ENCODE measurements at regions not wholly inside any gene's neighbourhood (a gene's known extent, or its start where the extent isn't known, plus 50 kb on each side); places are given as distances from the start of the nearest gene placed in this dataset.

DNA sequence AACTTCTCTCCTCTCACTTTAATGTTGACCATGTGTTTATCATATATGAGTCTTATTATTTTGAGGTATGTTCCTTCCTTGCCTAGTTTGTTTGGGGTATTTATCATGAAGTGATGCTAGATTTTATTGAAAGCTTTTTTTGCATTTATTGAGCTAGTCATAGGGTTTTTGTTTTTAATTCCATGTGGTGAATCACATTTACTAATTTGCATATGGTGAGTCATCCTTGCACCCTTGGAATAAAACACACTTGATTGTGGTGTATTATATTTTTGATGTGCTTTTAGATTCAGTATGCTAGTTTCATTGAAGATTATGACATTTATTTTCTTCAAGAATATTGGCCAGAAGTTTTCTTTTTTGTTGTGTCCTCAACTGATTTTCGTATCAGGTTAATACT lies 464.6 kb downstream of the PCDH18 start:
- no peak for DNase-seq

DNA sequence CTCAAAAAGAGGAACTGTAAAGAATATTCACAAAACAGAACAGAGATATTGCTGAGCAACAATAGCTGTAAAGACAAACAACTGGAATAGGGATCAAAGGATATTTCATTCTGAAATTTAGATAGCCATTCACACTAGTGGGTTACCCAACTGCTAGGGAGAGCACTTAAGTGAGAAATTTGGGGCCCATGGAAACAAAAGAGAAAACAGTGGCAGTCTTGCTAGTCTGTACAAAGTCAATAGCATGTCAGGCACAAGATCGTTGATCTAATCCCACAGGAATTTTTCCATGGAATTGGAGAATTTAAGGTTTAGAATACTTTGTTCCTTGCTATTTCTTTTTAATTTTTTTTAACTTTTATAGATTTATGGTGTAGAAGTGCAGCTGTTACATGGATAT lies 467.0 kb downstream of the PCDH18 start:
- DNase-seq: no peak

DNA sequence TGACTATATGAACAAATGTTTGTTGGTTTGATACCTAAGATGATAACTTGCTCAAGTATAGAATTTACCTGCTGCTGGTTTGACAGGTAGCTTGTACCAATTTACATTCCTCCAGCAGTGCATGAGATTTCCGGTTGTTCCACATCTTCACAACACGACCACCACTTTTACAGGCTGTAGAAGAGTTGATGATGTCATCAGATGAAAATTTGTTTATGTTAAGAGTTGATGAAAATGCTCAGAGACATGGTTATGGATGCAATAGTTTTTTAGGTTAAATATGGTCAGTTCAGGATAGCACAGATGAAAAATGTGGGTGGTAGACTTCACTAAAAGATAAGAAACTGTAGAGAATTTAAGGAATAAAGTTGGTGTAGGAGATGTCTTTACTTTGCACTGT lies 468.3 kb downstream of the PCDH18 start:
- DNase-seq: no peak

DNA sequence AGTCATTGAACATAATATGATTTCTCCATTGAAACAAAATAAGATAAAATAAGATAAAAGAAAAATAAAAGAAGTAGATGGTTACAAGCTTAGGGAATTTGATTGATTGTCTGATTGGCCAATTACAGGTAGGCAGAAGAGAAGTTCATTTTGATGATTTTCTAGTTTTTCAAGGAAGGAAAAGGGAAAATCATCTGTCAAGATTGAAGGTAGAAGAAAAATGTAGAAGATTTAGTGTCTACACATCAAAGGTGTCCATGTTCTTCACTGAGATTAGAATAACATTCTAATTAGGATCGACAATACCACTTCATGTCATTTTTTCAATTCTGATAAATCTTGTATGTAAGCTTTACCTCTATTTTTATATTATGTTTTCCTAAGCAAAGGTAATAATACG lies 489.1 kb downstream of the PCDH18 start:
- DNase-seq: no peak

DNA sequence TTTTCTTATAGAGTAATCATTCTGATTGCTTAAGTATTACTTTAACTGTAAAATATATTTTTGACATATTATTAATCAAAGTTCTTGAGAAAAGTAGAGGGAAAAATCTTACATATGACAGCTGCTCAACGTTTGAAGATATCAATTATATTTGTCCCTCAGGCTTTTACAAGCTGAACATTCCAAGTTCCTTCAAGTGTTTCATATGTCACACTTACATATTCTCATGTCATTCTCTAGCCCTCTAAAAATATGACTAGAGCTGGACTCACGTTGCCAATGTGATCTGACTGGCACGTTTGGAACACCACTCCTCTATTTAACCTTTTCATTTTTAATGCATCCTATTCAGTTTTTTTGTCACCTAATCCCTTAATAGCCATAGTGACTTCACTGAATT lies 492.9 kb downstream of the PCDH18 start:
- DNase-seq: no peak

DNA sequence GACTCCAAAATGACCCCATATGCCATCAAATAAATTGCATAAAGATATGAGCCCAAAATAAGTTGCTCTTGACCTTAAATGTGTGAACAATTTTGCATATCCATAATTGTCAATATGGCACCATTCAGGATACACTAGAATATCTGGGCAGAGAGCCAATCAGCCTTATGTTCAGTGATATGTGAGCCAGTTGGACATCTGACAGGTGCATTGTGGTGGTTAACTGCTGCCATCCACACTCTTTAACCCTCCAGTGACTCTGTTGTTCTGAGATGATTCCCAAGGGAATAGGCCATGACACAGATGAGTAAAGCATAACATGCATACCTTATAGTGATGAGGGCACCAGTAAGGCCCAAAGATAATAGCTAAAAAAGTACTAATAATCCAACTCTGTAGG lies 500.1 kb downstream of the PCDH18 start:
- DNase-seq: no peak

DNA sequence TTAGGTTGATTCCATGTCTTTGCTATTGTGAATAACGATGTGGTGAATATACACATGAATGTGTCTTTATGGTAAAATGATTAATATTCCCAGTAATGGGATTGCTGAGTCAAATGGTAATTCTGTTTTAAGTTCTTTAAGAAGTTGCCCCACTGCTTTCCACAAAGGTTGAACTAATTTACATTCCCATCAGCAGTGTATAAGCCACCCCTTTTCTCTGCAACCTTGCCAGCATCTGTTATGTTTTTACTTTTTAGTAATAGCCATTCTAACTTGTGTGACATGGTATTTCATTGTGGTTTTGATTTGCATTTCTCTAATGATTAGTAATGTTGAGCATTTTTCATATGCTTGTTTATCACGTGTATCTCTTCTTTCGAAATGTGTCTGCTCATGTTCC lies 503.3 kb downstream of the PCDH18 start:
- no peak for DNase-seq

DNA sequence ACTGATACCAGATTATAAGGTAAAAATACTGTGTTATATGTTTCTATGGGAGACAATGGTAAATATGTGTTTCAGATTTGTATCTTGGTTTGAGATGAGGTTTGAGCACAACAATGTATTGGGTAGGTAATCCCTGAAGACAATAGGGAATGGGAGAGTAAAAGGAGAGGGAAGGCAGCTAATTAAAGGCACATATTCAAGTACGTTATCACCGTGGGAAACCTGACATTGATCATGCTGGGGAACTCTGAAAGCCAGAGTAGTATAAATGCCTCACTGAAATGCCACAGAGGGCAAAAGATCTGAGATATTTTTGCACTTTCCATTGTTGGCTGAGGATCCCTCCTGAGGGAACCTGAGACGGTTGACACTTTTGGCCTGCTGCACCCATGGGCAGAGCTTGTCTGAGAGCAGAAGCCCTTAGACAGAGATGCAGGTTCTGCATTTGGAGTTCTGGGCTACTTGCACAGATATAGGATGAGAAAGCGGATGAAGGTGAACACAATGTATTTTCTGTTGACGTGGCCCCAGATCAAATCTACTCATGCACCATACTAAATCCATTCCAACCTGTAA lies 506.7 kb downstream of the PCDH18 start:
- DNase-seq: no peak

DNA sequence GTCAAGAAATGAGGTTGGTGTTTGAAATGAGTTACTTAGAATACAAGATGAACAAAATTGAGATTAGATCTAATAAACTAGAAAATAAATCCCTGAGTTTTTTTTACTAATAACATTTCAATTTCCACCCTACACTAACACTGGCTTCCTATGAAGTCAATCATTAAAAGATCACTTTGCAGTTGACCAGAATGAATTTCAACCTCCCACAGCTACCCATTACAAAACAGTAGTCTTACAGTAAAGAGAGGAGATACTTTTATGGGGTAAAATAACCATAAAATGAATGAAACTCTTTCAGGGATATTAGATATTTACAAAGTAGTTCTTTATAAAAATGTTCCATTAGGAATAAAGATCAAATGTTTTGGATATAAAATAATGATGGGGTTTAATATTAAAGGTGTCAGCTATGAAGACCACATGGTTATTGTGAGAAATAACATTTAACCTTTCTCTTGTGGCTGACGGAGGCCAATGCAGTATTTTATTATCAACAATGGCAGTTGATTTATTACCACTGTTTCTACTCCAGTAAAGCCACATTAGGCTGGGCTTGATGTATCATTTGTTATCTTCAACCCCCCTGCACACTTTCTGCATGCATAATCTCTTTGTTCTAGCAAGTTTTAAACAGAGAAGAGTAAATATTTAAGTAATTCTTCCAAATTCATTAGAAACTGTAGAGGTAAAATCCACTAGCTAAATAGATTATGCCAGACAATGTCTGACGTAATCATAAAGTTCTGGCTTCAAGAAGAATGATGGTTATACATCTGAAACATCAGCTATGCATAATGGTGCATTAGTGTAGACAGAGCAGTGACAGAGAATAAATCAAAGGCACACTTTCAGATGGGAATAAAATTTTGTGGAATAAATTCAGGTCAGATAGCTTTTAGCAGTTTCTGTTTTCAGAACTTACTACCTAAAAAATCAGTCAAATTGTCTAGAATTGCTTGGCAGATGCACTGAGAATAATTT lies 516.6 kb downstream of the PCDH18 start:
- no peak for DNase-seq

DNA sequence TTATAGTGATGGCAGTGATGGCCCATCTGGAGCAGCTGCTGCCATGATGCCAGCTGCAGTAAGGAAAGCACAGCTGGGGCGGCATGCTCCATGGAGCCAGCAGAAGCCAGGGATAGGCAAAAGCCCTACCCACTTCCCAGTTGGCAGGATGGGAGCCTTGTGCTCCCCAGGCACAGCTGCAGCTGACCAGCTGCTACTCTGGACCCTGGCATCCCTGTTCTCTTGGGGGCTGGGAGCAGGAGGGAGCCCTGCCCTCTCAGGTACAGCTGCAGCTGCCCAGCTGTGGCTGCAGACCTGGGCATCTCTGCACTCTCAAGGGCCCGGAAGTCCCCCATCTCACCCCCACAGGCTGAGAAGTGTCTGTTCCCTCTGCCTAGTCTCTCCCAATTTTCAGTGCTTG lies 531.9 kb downstream of the PCDH18 start:
- DNase-seq: no peak

DNA sequence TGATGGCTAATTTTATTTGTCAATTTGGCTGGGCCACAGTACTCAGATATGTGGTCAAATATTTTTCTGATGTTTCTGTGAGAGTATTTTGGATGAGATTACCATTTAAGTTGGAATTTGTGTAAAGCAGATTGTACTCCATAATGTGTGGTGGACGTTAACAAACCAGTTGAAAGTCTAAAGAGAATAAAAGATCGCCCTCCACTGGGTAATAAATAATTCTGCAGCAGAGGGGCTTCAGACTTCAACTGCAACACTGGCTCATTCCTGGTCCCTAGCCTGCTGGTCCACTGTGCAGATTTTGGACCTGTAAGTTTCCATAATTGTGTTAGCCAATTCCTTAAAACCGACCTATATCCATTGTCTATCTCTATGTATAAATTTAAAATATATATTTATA lies 540.3 kb downstream of the PCDH18 start:
- DNase-seq: no peak

DNA sequence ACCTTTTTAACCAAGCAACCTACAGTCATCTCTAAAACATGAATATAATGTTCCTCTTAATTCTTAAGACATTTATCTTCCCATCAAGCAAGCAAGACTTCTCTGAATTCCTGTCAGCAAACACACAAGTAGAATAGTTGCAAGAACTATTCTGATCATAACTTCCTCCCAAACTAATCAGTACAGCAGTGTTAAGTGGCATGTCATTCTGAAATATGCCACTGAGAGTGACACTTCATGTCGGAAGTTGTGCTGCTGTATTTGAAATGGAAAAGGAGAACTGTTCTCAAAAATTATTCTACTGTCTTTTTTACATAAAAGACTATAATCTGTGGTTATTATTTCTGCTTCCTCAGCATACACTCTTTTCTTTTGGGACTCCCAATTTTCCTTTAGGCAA lies 546.6 kb downstream of the PCDH18 start:
- no peak for DNase-seq

DNA sequence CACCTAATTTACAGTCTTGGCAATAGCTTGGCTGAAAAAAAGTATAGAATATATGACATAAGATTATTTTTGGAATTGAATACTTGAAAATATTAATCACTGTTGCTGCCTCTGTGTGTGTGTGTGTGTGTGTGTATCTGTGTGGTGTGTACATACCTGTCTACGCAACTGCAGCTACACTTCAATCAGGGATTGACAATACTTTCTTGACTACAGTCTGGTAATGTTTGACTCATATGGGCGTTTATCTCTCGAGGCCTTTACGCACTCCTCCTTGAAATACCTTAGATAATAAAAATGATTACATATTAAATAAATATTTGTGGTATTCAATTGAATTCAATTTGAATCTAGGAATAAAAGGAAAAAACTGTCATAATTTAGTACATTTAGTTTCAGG lies 565.2 kb downstream of the PCDH18 start:
- no peak for DNase-seq

DNA sequence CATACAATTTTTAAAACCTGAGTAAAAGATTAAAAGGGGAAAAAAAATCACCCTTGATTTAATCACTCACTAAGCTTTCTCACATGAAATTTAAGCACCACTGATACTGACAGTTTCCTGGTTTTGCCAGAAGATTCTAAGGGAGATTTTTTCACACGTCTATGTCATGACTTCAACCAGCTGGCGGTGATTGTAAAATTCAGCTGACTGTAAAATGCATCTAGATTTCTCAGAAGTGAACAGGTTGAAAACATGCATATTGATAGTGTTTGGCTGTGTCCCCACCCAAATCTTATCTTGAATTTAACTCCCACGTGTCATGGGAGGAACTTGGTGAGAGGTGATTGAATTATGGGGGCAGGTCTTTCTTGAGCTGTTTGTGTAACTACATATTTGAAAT lies 566.8 kb downstream of the PCDH18 start:
- DNase-seq: no peak

DNA sequence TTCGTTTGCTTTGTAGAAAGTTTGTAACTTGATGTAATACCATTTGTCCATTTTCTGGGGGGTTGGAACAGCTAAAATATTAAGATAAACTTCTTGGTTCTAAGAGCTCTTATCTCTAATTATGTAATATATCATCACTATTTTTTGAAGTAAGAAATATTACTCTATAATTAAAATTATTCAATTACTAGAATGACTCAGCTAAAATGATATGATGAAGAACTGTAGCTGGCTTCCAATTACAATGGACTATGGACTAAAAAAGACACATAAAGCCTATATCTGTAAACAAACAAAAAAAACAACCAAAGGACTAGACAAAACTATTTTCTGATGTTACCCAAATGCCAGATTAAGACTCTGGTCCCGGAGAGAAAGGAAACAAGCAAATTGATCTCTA lies 569.4 kb downstream of the PCDH18 start:
- DNase-seq: no peak

DNA sequence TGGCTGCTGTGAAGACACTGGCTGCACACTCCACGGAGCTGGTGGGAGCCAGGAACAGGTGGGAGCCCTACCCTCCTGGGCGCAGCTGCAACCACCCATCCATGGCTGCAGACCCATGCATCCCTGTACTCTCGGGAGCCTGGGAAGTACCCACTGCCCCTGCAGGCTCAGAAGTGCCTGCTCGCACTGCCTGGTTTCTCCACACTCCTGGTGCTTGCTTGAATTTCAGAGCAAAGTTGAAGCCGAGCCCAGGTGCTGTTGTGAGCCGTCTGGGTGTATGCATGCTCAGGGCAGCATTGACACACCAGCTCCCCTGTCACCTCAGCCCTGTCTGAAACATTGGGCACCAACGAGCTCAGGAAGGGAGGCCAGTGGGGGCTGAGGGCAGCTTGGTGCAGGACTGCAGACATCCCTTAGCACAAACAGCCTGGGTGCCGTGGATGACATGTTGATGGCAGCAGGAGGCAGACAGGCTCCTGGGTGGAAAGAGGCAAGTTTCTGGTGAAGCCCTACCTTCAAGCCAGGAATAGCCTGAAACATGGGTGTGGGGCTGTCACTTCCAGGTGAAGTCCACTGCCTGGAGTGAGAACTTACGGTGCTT lies 585.9 kb downstream of the PCDH18 start:
- no peak for DNase-seq

DNA sequence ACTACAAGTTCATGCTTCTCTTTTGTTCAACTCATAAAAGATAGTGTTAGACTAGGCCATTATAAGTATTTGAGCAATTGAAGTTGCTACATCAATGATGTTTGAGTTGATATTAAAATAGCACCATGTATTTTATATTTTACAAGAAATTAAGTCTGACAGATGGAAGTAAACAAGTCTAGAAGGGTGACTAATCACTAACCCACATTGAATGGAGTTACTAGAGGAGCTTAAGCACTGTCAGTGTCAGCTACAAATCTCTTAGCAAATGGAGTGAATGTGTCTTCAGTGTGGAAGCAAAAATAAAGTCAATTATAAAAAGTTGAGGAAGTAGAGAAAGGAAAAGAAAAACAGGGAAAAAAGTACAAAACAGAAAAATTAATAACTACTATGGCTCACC lies 592.5 kb downstream of the PCDH18 start:
- DNase-seq: no peak

DNA sequence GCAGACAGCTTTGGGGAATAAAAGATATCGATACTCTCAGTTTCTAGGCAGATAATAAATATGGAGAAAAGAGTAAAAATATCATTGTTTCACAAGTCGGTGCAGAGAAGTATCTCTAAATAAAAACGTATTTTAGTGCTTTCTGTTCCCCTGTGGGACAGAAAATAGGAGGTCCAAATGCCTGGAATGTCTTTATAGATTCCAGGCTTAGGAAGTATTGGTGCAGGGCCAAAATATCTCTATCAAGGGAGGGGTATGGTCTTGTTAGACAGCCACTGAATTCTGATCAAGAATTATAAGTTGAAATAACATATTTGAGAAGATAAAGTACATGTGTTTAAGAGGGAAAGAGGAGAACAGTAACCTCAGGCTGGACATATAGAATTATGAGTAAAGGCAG lies 596.4 kb downstream of the PCDH18 start:
- DNase-seq: no peak

DNA sequence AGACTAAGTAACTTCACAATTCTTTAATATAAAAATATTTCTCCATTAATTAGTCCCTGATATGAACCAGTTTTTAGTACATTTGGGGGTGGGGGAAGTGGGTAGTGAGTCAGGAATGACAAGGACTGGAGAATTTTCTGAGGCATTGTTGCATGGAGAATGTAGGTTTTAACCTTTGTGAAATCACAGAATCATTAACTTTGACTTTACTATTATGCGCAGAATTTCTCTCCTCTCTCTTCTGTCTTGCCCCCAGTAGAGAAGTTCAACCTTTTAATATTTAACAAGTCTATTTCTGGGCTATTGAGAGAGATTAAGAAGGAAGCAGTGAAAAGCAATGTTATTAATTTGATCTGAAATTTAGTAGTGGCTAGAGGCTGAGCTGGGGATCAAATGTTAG lies 597.0 kb downstream of the PCDH18 start:
- no peak for DNase-seq

DNA sequence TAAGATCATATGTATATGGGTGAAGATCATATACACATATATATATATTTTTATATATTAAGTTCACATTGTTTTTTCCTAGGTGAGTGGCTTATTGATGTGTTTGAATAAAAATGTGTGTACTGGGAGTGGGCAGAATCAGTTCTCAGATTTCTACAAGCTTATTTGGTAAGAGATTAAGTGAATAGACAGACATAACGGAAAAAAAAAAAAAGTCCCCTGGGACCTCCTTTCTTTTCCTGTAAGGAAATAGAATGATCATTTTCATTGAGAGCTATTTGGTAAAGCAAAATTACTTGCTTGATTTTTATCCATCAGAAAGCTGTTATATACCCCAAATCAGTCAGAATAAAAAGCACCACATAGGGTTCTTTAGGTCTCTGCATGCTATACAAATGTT lies 597.7 kb downstream of the PCDH18 start:
- no peak for DNase-seq

DNA sequence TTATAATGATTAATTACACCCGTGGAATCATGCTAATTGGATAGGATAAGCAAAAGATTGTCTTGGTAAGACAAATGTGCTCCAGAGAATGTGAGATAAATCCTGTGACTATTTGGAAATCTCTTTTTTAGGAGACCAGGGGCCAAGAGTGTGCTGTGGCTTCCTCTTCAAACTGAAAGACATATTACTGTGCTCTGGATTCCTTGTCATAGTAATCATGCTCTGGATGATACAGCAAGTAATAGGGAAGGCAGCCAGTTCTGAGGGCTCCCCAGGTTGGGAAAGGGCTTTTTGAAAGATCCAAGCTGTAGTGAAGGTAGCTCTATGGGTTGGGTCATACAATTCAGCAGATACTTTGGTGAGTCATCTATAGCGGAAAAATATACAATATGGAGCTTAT lies 600.5 kb downstream of the PCDH18 start:
- DNase-seq: no peak

DNA sequence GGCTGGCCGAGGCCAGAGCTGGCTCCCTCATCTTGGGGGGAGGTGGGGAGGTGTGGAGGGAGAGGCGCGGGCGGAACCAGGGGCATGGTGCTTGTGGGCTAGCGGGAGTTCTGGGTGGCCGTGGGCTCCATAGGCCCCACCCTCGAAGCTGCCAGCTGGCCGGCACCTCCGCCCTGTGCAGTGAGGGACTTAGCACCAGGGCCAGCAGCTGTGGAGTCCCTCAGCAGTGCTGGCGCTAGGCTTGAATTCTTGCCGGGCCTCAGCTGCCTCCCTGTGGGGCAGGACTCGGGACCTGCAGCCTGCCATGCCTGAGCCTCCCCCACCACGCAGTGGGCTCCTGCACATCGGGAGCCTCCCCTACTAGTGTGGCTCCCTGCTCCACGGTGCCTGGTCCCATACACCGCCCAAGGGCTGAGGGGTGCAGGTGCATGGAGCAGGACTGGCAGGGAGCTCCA lies 603.3 kb downstream of the PCDH18 start:
- no peak for DNase-seq

DNA sequence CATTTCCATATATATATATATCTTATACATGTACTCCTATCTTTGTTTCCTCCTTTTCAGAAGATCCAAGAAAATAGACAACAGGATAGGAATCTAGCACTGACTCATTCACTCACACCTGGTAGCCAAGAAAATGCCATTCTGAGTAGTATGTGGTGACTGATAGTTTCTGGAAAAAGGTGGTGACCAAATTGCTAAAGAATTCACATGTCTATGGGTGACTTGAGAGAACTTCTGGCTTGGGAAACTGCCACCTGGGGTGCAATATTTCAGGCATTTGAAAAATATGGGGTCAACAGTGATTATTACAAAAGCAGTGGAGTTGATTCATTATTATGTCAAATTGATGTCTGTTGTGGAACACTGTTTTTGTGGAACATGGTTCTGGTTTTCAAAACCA lies 605.1 kb downstream of the PCDH18 start:
- DNase-seq: no peak

DNA sequence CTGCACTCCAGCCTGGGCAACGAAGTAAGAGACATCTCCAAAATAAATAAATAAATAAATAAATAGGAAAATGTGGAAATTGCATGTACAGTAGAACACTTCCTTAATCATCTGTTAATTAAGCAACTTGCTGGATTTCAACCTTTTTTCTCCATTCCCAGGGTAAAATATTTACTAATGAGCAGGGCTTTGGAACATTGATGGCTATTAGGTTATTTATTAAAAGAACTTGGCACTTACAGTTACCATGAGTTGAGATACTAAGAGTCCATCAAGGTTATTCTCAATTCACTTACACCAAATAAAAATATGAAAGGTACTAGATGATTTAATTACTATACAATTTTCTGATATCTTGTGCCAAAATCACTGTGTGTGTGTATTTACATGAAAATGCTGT lies 607.1 kb downstream of the PCDH18 start:
- no peak for DNase-seq

Measured in occipital lobe (tissue), 1 donor.